Lung (tissue), 11 donors: ENCODE measurements at regions not wholly inside any gene's neighbourhood (a gene's known extent, or its start where the extent isn't known, plus 50 kb on each side); places are given as distances from the start of the nearest gene placed in this dataset.

ENCODE experiments used
- ATAC-seq: fragments of 200-7000 bp; cut with Tn5 transposase; one replicate; pipeline ENCODE4 v1.9.1; 2020; ENCODE audit warnings: moderate number of reproducible peaks; ENCODE audit not compliant: insufficient read depth, low FRiP score
- DNase-seq, 3 donors: peaks; one replicate each; pipeline ENCODE4 v3.0.0-alpha.2; 2013 to 2017
- H3K27ac ChIP-seq, 2 donors: one replicate each; pipeline ENCODE4 v1.5.1; 2013; ENCODE audit warnings: mild to moderate bottlenecking in 2 of 2, moderate library complexity in 2 of 2, control low read depth in 1 of 2, inconsistent platforms in 1 of 2, low read depth in 1 of 2, low read length in 1 of 2
- H3K27me3 ChIP-seq, 3 donors: one replicate each; pipeline ENCODE4 v1.5.1; 2013; ENCODE audit warnings: low read length in 2 of 3; ENCODE audit not compliant: control insufficient read depth in 3 of 3, insufficient read depth in 3 of 3
- H3K36me3 ChIP-seq, 4 donors: one replicate each; pipeline ENCODE4 v1.5.1; 2013; ENCODE audit warnings: low read length in 4 of 4, mild to moderate bottlenecking in 1 of 4, moderate library complexity in 1 of 4; ENCODE audit not compliant: control insufficient read depth in 4 of 4, insufficient read depth in 4 of 4
- H3K4me1 ChIP-seq, 5 donors: one replicate each; pipeline ENCODE4 v1.5.1; 2013; ENCODE audit warnings: low read length in 5 of 5, mild to moderate bottlenecking in 2 of 5, moderate library complexity in 1 of 5; ENCODE audit not compliant: control insufficient read depth in 5 of 5, insufficient read depth in 5 of 5
- H3K4me3 ChIP-seq: one replicate; pipeline ENCODE4 v1.5.1; 2013; ENCODE audit warnings: mild to moderate bottlenecking, control low read depth, moderate library complexity
- H3K9ac ChIP-seq, 2 donors: one replicate each; pipeline ENCODE4 v1.5.1; 2013; ENCODE audit warnings: low read length in 2 of 2, control low read depth in 1 of 2; ENCODE audit not compliant: insufficient read depth in 1 of 2
- H3K9me3 ChIP-seq, 4 donors: one replicate each; pipeline ENCODE4 v1.5.1; 2013; ENCODE audit warnings: low read length in 3 of 4, mild to moderate bottlenecking in 1 of 4, moderate library complexity in 1 of 4; ENCODE audit not compliant: control insufficient read depth in 4 of 4, insufficient read depth in 3 of 4
- WGBS, 2 donors: extraction: QIAGEN DNeasy Blood & Tissue Kit; methylation state at CpG; one replicate each; pipeline ENCODE4 v1.1.7; 2013; 5-methylcytosine and 5-hydroxymethylcytosine counted together
- TF ChIP-seq, protein P1 (sequence below): IDR thresholded peaks from 2 replicates; pipeline ENCODE4 v1.5.1; 2012; ENCODE audit warnings: mild to moderate bottlenecking; ENCODE audit errors: control extremely low read depth, extremely low read depth
- donor health status: control.
- donor health status: control.
- donor health status: Bipolar disorder and iron deficiency.
- donor health status: healthy.
- donor health status: DM: yes; HTN: yes; CAD: no.

DNA sequence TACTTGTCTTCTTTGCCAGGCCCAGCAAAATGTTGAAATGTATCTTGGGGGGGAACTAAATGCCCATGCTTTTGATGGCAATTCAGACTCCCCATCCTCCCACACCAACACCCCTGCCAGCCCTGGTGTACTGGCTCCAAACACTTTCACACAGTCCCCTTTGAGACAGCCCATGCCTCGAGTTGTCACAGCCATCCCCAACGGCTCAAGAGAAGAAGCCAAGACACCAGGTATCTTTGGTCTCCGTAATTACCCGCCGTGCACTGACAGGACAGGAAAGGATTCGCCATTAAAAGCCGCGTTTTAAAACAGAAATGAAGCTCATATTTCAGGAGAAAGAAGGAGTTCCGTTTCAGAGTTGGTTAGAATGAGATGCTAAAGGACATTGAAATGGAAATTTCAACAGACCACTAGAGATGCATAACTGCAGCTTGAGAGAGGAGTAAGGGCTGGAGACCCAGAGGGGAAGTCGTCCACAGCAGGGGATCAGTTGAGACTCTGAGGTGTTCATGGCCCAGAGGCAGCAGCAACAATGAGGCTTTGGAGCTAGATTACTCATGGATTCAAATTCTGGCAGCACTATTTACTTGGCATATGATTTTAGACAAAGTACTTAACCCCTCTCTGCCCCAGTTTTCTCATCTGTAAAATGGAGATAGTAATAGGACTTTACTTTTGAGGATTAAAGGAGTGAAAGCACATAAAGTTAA lies 63.5 kb upstream of the ADGRF1 start:
- no peaks in the 10 kb centered on the region for H3K4me1 ChIP-seq
- H3K9me3 ChIP-seq, result no peaks in the 10 kb centered on the region
- H3K4me3 ChIP-seq, result no peak overlapping the region
- DNase-seq, result no peak
- TF ChIP-seq, protein P1, sequence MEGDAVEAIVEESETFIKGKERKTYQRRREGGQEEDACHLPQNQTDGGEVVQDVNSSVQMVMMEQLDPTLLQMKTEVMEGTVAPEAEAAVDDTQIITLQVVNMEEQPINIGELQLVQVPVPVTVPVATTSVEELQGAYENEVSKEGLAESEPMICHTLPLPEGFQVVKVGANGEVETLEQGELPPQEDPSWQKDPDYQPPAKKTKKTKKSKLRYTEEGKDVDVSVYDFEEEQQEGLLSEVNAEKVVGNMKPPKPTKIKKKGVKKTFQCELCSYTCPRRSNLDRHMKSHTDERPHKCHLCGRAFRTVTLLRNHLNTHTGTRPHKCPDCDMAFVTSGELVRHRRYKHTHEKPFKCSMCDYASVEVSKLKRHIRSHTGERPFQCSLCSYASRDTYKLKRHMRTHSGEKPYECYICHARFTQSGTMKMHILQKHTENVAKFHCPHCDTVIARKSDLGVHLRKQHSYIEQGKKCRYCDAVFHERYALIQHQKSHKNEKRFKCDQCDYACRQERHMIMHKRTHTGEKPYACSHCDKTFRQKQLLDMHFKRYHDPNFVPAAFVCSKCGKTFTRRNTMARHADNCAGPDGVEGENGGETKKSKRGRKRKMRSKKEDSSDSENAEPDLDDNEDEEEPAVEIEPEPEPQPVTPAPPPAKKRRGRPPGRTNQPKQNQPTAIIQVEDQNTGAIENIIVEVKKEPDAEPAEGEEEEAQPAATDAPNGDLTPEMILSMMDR, result no peak
- WGBS, 2 donors, result 91 to 95% methylated on average over 10 of the region's 10 CpGs
- no peak for ATAC-seq
- H3K9ac ChIP-seq, result no peak overlapping the region
- H3K27ac ChIP-seq, result no peak overlapping the region
- no peaks in the 10 kb centered on the region for H3K27me3 ChIP-seq
- H3K36me3 ChIP-seq, result no peaks in the 10 kb centered on the region

- TF ChIP-seq, protein P1, result no peak
- no peak for DNase-seq
- Histone ChIP-seq H3K4me3 (no peak overlapping the region), H3K9ac (no peak overlapping the region), H3K27me3 (no peaks in the 10 kb centered on the region), H3K27ac (no peak overlapping the region), H3K36me3 (no peaks in the 10 kb centered on the region), H3K9me3 (no peaks in the 10 kb centered on the region), H3K4me1 (peaks cover 0 to 4% (median 3%) of the 10 kb centered on the region in 5 donors)
- 39 to 40% methylated on average over 6 of the region's 6 CpGs for WGBS, 2 donors
- no peak for ATAC-seq
These were observed 61.8 kb upstream of the ADGRF1 start for GRCh38 chr6:47103931-47104330.

DNA sequence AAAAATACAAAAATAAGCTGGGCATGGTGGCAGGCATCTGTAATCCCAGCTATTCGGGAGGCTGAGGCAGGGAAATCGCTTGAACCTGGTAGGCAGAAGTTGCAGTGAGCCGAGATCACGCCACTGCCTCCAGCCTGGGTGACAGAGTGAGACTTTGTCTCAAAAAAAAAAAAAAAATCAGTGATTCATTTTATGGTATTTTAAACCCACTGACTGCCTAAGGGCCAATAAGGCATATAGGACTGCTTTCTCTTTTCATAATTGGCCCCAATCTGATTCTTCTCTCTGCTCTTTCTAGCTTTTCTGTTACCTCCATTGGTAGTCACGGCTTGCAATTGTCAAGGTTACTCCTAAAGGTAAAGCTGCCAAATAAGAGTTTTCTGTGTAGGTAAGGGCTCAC lies 60.2 kb upstream of the ADGRF1 start:
- peaks cover 0 to 8% (median 3%) of the 10 kb centered on the region in 5 donors for H3K4me1 ChIP-seq
- ATAC-seq (no peak), DNase-seq (no peak)
- no peak overlapping the region for H3K4me3 ChIP-seq
- H3K27me3 ChIP-seq, result no peaks in the 10 kb centered on the region
- 98% methylated on average over 5 of the region's 5 CpGs for WGBS, 2 donors
- H3K36me3 ChIP-seq, result no peaks in the 10 kb centered on the region
- TF ChIP-seq, protein P1, result no peak
- H3K9me3 ChIP-seq, result no peaks in the 10 kb centered on the region
- no peak overlapping the region for H3K9ac ChIP-seq
- H3K27ac ChIP-seq, result no peak overlapping the region

DNA sequence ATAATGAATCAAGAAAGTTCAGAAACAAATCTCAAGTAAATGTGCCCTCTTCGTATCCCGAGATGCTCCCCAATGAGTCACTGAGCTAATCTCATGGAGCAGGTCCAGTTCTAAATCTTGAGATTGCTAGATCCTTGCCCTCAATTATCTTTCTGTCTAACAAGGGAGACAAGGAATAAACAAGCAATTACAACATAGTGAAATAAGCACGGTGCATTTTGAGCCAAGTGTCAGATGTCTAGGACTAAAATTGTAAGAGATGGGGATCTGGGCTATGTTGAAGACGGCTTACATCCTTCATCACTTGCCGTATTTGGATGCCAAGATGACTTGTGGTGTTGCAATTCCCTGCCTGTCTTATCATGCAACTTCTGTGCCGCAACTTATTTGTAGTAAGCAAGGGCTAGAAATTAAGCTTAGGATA lies 56.5 kb upstream of the ADGRF1 start:
- no peak overlapping the region for H3K9ac ChIP-seq

More for the DNA sequence above, 56.5 kb upstream of the ADGRF1 start:
- 71 to 78% methylated on average over 6 of the region's 6 CpGs for WGBS, 2 donors
- Histone ChIP-seq H3K4me3 (no peak overlapping the region), H3K4me1 (peaks cover 0 to 10% (median 7%) of the 10 kb centered on the region in 5 donors), H3K9me3 (no peaks in the 10 kb centered on the region), H3K27ac (no peak overlapping the region), H3K27me3 (no peaks in the 10 kb centered on the region), H3K36me3 (no peaks in the 10 kb centered on the region)
- ATAC-seq, result peak; percentile 21
- TF ChIP-seq, protein P1, result no peak
- DNase-seq, result peak; percentile 71 to 97 (median 85)
